OCI-LY1 (cell line): ENCODE measurements at regions not wholly inside any gene's neighbourhood (a gene's known extent, or its start where the extent isn't known, plus 50 kb on each side); places are given as distances from the start of the nearest gene placed in this dataset.

ENCODE experiments used
- H2AFZ ChIP-seq: fragments of 200-600 bp; sonication (generic), shearing (Covaris generic); 2 replicates; pipeline ENCODE4 v1.6.0; 2014; ENCODE audit warnings: antibody characterized with exemption, mild to moderate bottlenecking, low read length
- H3F3A ChIP-seq: fragments of 200-600 bp; sonication (generic), shearing (Covaris generic); 2 replicates; pipeline ENCODE4 v1.6.0; 2014; ENCODE audit warnings: mild to moderate bottlenecking, antibody characterized with exemption, low read length, moderate library complexity; ENCODE audit not compliant: insufficient read depth
- H3K27ac ChIP-seq: fragments of 200-600 bp; sonication (generic); 2 replicates; pipeline ENCODE4 v1.5.1; 2014; ENCODE audit warnings: low read length, mixed run types, mild to moderate bottlenecking, low read depth; ENCODE audit not compliant: poor library complexity, severe bottlenecking
- H3K27me3 ChIP-seq: fragments of 200-600 bp; sonication (generic); 2 replicates; pipeline ENCODE4 v1.6.0; 2014; ENCODE audit warnings: antibody characterized with exemption, mild to moderate bottlenecking, low read length, moderate library complexity; ENCODE audit not compliant: insufficient read depth
- H3K36me3 ChIP-seq: fragments of 200-600 bp; sonication (generic); 2 replicates; pipeline ENCODE4 v1.6.1; 2014; ENCODE audit warnings: mild to moderate bottlenecking, antibody characterized with exemption, low read length, moderate library complexity, mixed read lengths; ENCODE audit not compliant: insufficient read depth
- H3K4me1 ChIP-seq: fragments of 200-600 bp; sonication (generic); 2 replicates; pipeline ENCODE4 v1.5.1; 2014; ENCODE audit warnings: mild to moderate bottlenecking, low read length, moderate library complexity; ENCODE audit not compliant: insufficient read depth, severe bottlenecking
- H3K4me2 ChIP-seq: fragments of 200-600 bp; sonication (generic), shearing (Covaris generic); 2 replicates; pipeline ENCODE4 v1.6.1; 2014; ENCODE audit warnings: low read length
- H3K4me3 ChIP-seq: fragments of 200-600 bp; sonication (generic); 2 replicates; pipeline ENCODE4 v1.5.1; 2014; ENCODE audit warnings: low read length, low read depth, mild to moderate bottlenecking, mixed read lengths; ENCODE audit not compliant: poor library complexity, severe bottlenecking
- H3K79me2 ChIP-seq: fragments of 200-600 bp; shearing (Covaris generic); 2 replicates; pipeline ENCODE4 v1.6.1; 2016; ENCODE audit warnings: mixed run types, low read length, mixed read lengths; ENCODE audit not compliant: insufficient read depth
- H3K9ac ChIP-seq: fragments of 200-600 bp; sonication (generic), shearing (Covaris generic); 2 replicates; pipeline ENCODE4 v1.6.1; 2014; ENCODE audit warnings: mild to moderate bottlenecking, low read length, mixed read lengths
- H3K9me2 ChIP-seq: fragments of 200-600 bp; sonication (generic), shearing (Covaris generic); 2 replicates; pipeline ENCODE4 v1.6.1; 2014; ENCODE audit warnings: low read depth, mild to moderate bottlenecking, low read length, mixed read lengths
- H3K9me3 ChIP-seq: fragments of 200-600 bp; shearing (Covaris generic); 2 replicates; pipeline ENCODE4 v1.6.1; 2014; ENCODE audit warnings: low read length, mixed read lengths
- H4K20me1 ChIP-seq: fragments of 200-600 bp; sonication (generic), shearing (Covaris generic); 2 replicates; pipeline ENCODE4 v1.6.0; 2016; ENCODE audit warnings: mild to moderate bottlenecking, low read length; ENCODE audit not compliant: insufficient read depth
- EZH2 ChIP-seq: fragments of 200-600 bp; sonication (generic), shearing (Covaris generic); IDR thresholded peaks from 2 replicates; pipeline ENCODE4 v1.8.0; 2017; ENCODE audit warnings: borderline replicate concordance, mixed run types, mild to moderate bottlenecking, antibody characterized with exemption, low read length, moderate library complexity, mixed read lengths
- TF ChIP-seq, protein P1 (sequence below): fragments of 200-600 bp; sonication (generic), shearing (Covaris generic); IDR thresholded peaks from 2 replicates; pipeline ENCODE4 v1.5.1; 2017; ENCODE audit warnings: mild to moderate bottlenecking, antibody characterized with exemption, low read length, moderate library complexity, mixed read lengths

GRCh38 chr13:53921473-53921872, 892.9 kb downstream of the OLFM4 start:
- Histone ChIP-seq H3K27me3 (no peaks in the 10 kb centered on the region), H3K36me3 (no peaks in the 10 kb centered on the region), H3F3A (no peaks in the 10 kb centered on the region), H2AFZ (no peak overlapping the region), H3K79me2 (no peaks in the 10 kb centered on the region), H3K9me3 (no peaks in the 10 kb centered on the region), H3K9ac (no peak overlapping the region), H3K4me3 (no peak overlapping the region), H3K27ac (no peak overlapping the region), H4K20me1 (no peaks in the 10 kb centered on the region), H3K4me1 (no peaks in the 10 kb centered on the region), H3K4me2 (no peak overlapping the region), H3K9me2 (no peaks in the 10 kb centered on the region)
- TF ChIP-seq, protein P1, sequence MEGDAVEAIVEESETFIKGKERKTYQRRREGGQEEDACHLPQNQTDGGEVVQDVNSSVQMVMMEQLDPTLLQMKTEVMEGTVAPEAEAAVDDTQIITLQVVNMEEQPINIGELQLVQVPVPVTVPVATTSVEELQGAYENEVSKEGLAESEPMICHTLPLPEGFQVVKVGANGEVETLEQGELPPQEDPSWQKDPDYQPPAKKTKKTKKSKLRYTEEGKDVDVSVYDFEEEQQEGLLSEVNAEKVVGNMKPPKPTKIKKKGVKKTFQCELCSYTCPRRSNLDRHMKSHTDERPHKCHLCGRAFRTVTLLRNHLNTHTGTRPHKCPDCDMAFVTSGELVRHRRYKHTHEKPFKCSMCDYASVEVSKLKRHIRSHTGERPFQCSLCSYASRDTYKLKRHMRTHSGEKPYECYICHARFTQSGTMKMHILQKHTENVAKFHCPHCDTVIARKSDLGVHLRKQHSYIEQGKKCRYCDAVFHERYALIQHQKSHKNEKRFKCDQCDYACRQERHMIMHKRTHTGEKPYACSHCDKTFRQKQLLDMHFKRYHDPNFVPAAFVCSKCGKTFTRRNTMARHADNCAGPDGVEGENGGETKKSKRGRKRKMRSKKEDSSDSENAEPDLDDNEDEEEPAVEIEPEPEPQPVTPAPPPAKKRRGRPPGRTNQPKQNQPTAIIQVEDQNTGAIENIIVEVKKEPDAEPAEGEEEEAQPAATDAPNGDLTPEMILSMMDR: no peak
- TF ChIP-seq EZH2: no peak

DNA sequence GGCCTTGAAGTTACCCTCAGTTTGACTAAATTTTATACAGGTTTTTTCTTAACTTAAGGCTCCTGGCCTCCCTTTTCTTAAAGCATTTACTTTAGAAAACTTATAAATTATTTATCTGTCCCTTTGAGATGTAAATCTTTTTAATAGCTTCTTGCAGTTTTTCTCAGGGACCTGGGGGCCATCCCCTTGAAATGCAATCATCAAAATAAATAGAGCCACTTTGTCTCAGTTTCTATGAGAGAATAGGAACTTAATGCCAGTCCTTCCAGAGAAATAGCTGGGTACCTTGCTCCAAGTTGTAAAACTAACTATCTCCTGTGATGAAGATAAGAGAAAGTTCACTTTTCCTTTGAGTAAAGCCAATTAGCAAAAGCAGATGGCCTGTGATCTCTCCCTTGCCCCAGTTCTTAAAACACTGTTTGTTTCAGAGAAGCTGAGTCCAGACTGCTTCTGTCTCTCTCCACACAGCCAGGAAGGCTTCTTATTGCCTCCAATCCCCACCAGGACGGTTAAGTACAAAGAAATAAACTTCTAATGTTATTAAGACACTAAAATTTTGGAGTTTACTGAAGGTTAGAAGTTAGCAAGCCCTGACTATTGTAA, 913.1 kb downstream of the OLFM4 start:
- Histone ChIP-seq H4K20me1 (no peaks in the 10 kb centered on the region), H2AFZ (no peak overlapping the region), H3K4me3 (no peak overlapping the region), H3K27ac (no peak overlapping the region), H3K4me1 (no peaks in the 10 kb centered on the region), H3K27me3 (no peaks in the 10 kb centered on the region), H3K9me3 (no peaks in the 10 kb centered on the region), H3K36me3 (no peaks in the 10 kb centered on the region), H3K79me2 (no peaks in the 10 kb centered on the region), H3K4me2 (no peak overlapping the region), H3K9ac (no peak overlapping the region), H3K9me2 (no peaks in the 10 kb centered on the region), H3F3A (no peaks in the 10 kb centered on the region)
- TF ChIP-seq EZH2: no peak
- TF ChIP-seq, protein P1: no peak

- H3K9ac ChIP-seq: no peak overlapping the region
- H3F3A ChIP-seq: no peaks in the 10 kb centered on the region
- H3K9me2 ChIP-seq: no peaks in the 10 kb centered on the region
- H3K4me2 ChIP-seq: no peak overlapping the region
- no peaks in the 10 kb centered on the region for H3K36me3 ChIP-seq
- no peaks in the 10 kb centered on the region for H3K4me1 ChIP-seq
- H3K9me3 ChIP-seq: no peaks in the 10 kb centered on the region
- H4K20me1 ChIP-seq: no peaks in the 10 kb centered on the region
- H3K27ac ChIP-seq: no peak overlapping the region
- TF ChIP-seq, protein P1: no peak
- no peak for TF ChIP-seq EZH2
- no peak overlapping the region for H3K4me3 ChIP-seq
- H3K27me3 ChIP-seq: no peaks in the 10 kb centered on the region
- no peak overlapping the region for H2AFZ ChIP-seq
- no peaks in the 10 kb centered on the region for H3K79me2 ChIP-seq
These were observed 917.9 kb downstream of the OLFM4 start for GRCh38 chr13:53946500-53946899.
